Fibroblast of villous mesenchyme (primary cell): ENCODE measurements at regions not wholly inside any gene's neighbourhood (a gene's known extent, or its start where the extent isn't known, plus 50 kb on each side); places are given as distances from the start of the nearest gene placed in this dataset.
A peak's percentile ranks its signal among the peaks of the same experiment; 100 is the strongest.
"Not testable (repeated sequence)": the region's sequence is repeated elsewhere in the genome, so short reads cannot be mapped to it uniquely, and the experiment has no call there.

Experiments used
- DNase-seq: peaks from one replicate; pipeline ENCODE4 v3.0.0-alpha.2; 2010; ENCODE audit warnings: low read depth
- H3K4me3 ChIP-seq: 2 replicates; pipeline ENCODE4 v1.5.1; 2011; ENCODE audit warnings: low read depth, mild to moderate bottlenecking, low read length
- CTCF ChIP-seq: IDR thresholded peaks from 2 replicates; pipeline ENCODE4 v1.5.1; 2012; ENCODE audit warnings: low read depth, mild to moderate bottlenecking, low read length; ENCODE audit not compliant: insufficient read depth

GRCh38 chr4:13678186-13678924 is 50.8 kb upstream of the BOD1L1 start:
- H3K4me3 ChIP-seq: no peak overlapping the region

GRCh38 chr4:13681570-13681969 is 54.0 kb upstream of the BOD1L1 start:
- no peak for DNase-seq
- TF ChIP-seq CTCF: no peak
- H3K4me3 ChIP-seq: no peak overlapping the region

More at GRCh38 chr4:13678186-13678924, 50.8 kb upstream of the BOD1L1 start:
- DNase-seq: no peak
- TF ChIP-seq CTCF: no peak

- TF ChIP-seq CTCF: no peak
- DNase-seq: no peak
Measured at GRCh38 chr4:13694256-13694655, 66.7 kb upstream of the BOD1L1 start.

GRCh38 chr4:13698296-13698695 is 70.8 kb upstream of the BOD1L1 start:
- no peak overlapping the region for H3K4me3 ChIP-seq
- no peak for DNase-seq
- no peak for TF ChIP-seq CTCF

More at GRCh38 chr4:13694256-13694655, 66.7 kb upstream of the BOD1L1 start:
- H3K4me3 ChIP-seq: no peak overlapping the region

- peak; percentile 67 for DNase-seq
- H3K4me3 ChIP-seq: no peak overlapping the region
- TF ChIP-seq CTCF: no peak
Measured at GRCh38 chr4:13700021-13700857, 72.7 kb upstream of the BOD1L1 start.

GRCh38 chr4:13700858-13701140 is 73.3 kb upstream of the BOD1L1 start:
- not testable (repeated sequence) for DNase-seq, H3K4me3 ChIP-seq

- H3K4me3 ChIP-seq: no peak overlapping the region
- peak; percentile 71 for DNase-seq
- no peak for TF ChIP-seq CTCF
Measured at GRCh38 chr4:13701937-13702446, 74.5 kb upstream of the BOD1L1 start.
